H1 (cell line): ENCODE measurements at regions not wholly inside any gene's neighbourhood (a gene's known extent, or its start where the extent isn't known, plus 50 kb on each side); places are given as distances from the start of the nearest gene placed in this dataset.

ENCODE experiments used
- CTCF ChIA-PET: fragments of 300-600 bp; sonication (Branson Sonifier 250); formaldehyde crosslinking; loops from one replicate; lab custom pipeline; 2021; ENCODE audit not compliant: partially characterized antibody; lab: Charles Lee
- POLR2A ChIA-PET: fragments of 300-600 bp; sonication (Branson Sonifier 250); formaldehyde crosslinking; loops from one replicate; lab custom pipeline; 2021; ENCODE audit warnings: inconsistent platforms; ENCODE audit not compliant: partially characterized antibody; lab: Charles Lee
- DNase-seq, 2 experiments: peaks; one replicate each; pipeline versions ENCODE4 v3.0.0 to v3.0.0-alpha.2; 2010 to 2022; ENCODE audit warnings: low spot score in 2 of 2, low read depth in 1 of 2, mixed read lengths in 1 of 2
- FAIRE-seq: peaks from 2 replicates; lab custom pipeline; 2011; peaks lifted over from hg19 to GRCh38; lab: Jason Lieb, UNC
- H2AFZ ChIP-seq: 2 replicates; pipeline ENCODE4 v1.8.1; 2012; ENCODE audit warnings: low read length, inconsistent platforms
- H2AK5ac ChIP-seq: 2 replicates; pipeline ENCODE4 v1.6.1; 2013; ENCODE audit warnings: low read depth, low read length
- H2BK120ac ChIP-seq: replicated peaks from 2 replicates; pipeline ENCODE3; 2013; ENCODE audit warnings: low read depth, low read length, inconsistent platforms
- H2BK12ac ChIP-seq: 2 replicates; pipeline ENCODE4 v1.6.1; 2013; ENCODE audit warnings: low read depth, low read length
- H2BK15ac ChIP-seq: 2 replicates; pipeline ENCODE4 v1.6.1; 2013; ENCODE audit warnings: low read length
- H2BK20ac ChIP-seq: 2 replicates; pipeline ENCODE4 v1.6.1; 2013; ENCODE audit warnings: low read length
- H2BK5ac ChIP-seq: 2 replicates; pipeline ENCODE4 v1.6.1; 2013; ENCODE audit warnings: low read depth, low read length
- H3K14ac ChIP-seq: 2 replicates; pipeline ENCODE4 v1.6.1; 2013; ENCODE audit warnings: inconsistent platforms; ENCODE audit not compliant: insufficient read length
- H3K18ac ChIP-seq: 2 replicates; pipeline ENCODE4 v1.6.1; 2013; ENCODE audit warnings: low read length; ENCODE audit errors: extremely low read depth
- H3K23ac ChIP-seq: 2 replicates; pipeline ENCODE4 v1.6.1; 2013; ENCODE audit warnings: inconsistent platforms; ENCODE audit not compliant: insufficient read length
- H3K23me2 ChIP-seq: 2 replicates; pipeline ENCODE4 v1.6.1; 2013; ENCODE audit warnings: low read depth, low read length
- H3K27ac ChIP-seq: 2 replicates; pipeline ENCODE4 v1.6.1; 2011; ENCODE audit warnings: low read depth, low read length, inconsistent platforms
- H3K27me3 ChIP-seq, 4 experiments: replicated peaks in 1 of 4; 1 replicate in 1 of 4; 2 replicates in 3 of 4; pipeline versions ENCODE4 v1.6.1 to v1.8.1; 2011 to 2013; ENCODE audit warnings: low read length in 3 of 4, mild to moderate bottlenecking in 3 of 4, inconsistent platforms in 2 of 4, mixed read lengths in 2 of 4, moderate library complexity in 1 of 4; ENCODE audit not compliant: control insufficient read depth in 3 of 4, insufficient read depth in 3 of 4; ENCODE audit errors: extremely low read depth in 1 of 4
- H3K36me3 ChIP-seq, 4 experiments: 2 replicates each; pipeline versions ENCODE4 v1.6.1 to v1.8.1; 2011 to 2013; ENCODE audit warnings: mild to moderate bottlenecking in 4 of 4, low read length in 3 of 4, moderate library complexity in 2 of 4, control low read depth in 1 of 4, inconsistent platforms in 1 of 4; ENCODE audit not compliant: insufficient read depth in 4 of 4, control insufficient read depth in 2 of 4
- H3K4ac ChIP-seq: replicated peaks from 2 replicates; pipeline ENCODE3; 2013; ENCODE audit warnings: low read length, low read depth, mixed read lengths, inconsistent platforms; ENCODE audit not compliant: insufficient read length
- H3K4me1 ChIP-seq, 4 experiments: replicated peaks in 1 of 4; 1 replicate in 1 of 4; 2 replicates in 3 of 4; pipeline versions ENCODE4 v1.6.1 to v1.8.1; 2011 to 2013; ENCODE audit warnings: low read length in 3 of 4, inconsistent platforms in 2 of 4, mixed read lengths in 1 of 4; ENCODE audit not compliant: insufficient read depth in 4 of 4, control insufficient read depth in 3 of 4
- H3K4me2 ChIP-seq, 2 experiments: 2 replicates each; pipeline versions ENCODE4 v1.6.1 to v1.8.1; 2011 to 2013; ENCODE audit warnings: low read depth in 2 of 2, low read length in 2 of 2, control low read depth in 1 of 2, inconsistent platforms in 1 of 2, mild to moderate bottlenecking in 1 of 2; ENCODE audit not compliant: insufficient read depth in 1 of 2
- H3K4me3 ChIP-seq, 4 experiments: fragments of 200-600, 300-600 bp in 1 of 4; sonication (generic), shearing (Covaris generic), sonication (Bioruptor Twin) in 1 of 4; 2 replicates each; pipeline versions ENCODE4 v1.5.1 to v1.8.1; 2011 to 2016; ENCODE audit warnings: low read length in 4 of 4, low read depth in 3 of 4, control low read depth in 2 of 4, inconsistent platforms in 2 of 4, mild to moderate bottlenecking in 2 of 4, mixed read lengths in 1 of 4, moderate library complexity in 1 of 4; ENCODE audit not compliant: insufficient read depth in 2 of 4; ENCODE audit errors: extremely low read depth in 1 of 4
- H3K56ac ChIP-seq: replicated peaks from 2 replicates; pipeline ENCODE3; 2013; ENCODE audit warnings: low read depth, mild to moderate bottlenecking, mixed read lengths, low read length, inconsistent platforms; ENCODE audit not compliant: insufficient read length
- H3K79me1 ChIP-seq: 2 replicates; pipeline ENCODE4 v1.6.1; 2013; ENCODE audit warnings: low read depth, low read length, control low read depth
- H3K79me2 ChIP-seq, 2 experiments: 2 replicates each; pipeline versions ENCODE4 v1.6.1 to v1.8.1; 2012 to 2013; ENCODE audit warnings: low read length in 2 of 2, mild to moderate bottlenecking in 2 of 2, inconsistent platforms in 1 of 2; ENCODE audit not compliant: insufficient read depth in 2 of 2, control insufficient read depth in 1 of 2
- H3K9ac ChIP-seq, 4 experiments: replicated peaks in 1 of 4; 1 replicate in 1 of 4; 2 replicates in 3 of 4; pipeline versions ENCODE4 v1.6.1 to v1.8.1; 2011 to 2013; ENCODE audit warnings: low read depth in 3 of 4, low read length in 3 of 4, control low read depth in 2 of 4, mild to moderate bottlenecking in 2 of 4, moderate library complexity in 2 of 4, inconsistent platforms in 1 of 4; ENCODE audit errors: extremely low read depth in 1 of 4
- H3K9me3 ChIP-seq, 2 experiments: 2 replicates each; pipeline versions ENCODE4 v1.6.1 to v1.8.1; 2012 to 2013; ENCODE audit warnings: mild to moderate bottlenecking in 2 of 2, moderate library complexity in 2 of 2, control low read depth in 1 of 2, inconsistent platforms in 1 of 2, low read depth in 1 of 2, low read length in 1 of 2, mixed read lengths in 1 of 2; ENCODE audit not compliant: insufficient read depth in 2 of 2
- H4K20me1 ChIP-seq, 2 experiments: replicated peaks in 1 of 2; 2 replicates each; pipeline versions ENCODE3 to v1.8.1; 2011 to 2013; ENCODE audit warnings: inconsistent platforms in 2 of 2, low read length in 2 of 2, mild to moderate bottlenecking in 1 of 2; ENCODE audit not compliant: insufficient read depth in 2 of 2, control insufficient read depth in 1 of 2
- H4K5ac ChIP-seq: 2 replicates; pipeline ENCODE4 v1.6.1; 2013; ENCODE audit warnings: low read length, low read depth, mixed read lengths, inconsistent platforms; ENCODE audit not compliant: insufficient read length
- H4K8ac ChIP-seq: 2 replicates; pipeline ENCODE4 v1.8.0; 2013; ENCODE audit warnings: mild to moderate bottlenecking, moderate library complexity, low read length, inconsistent platforms; ENCODE audit not compliant: insufficient read depth; ENCODE audit errors: extremely low read depth
- H4K91ac ChIP-seq: replicated peaks from 2 replicates; pipeline ENCODE3; 2013; ENCODE audit warnings: low read length, mixed read lengths, inconsistent platforms; ENCODE audit not compliant: insufficient read length
- CHD1 ChIP-seq: IDR thresholded peaks from 2 replicates; pipeline ENCODE4 v1.6.1; 2012; ENCODE audit warnings: low read depth, low read length, improper control_type of control experiment
- EP300 ChIP-seq, 2 experiments: IDR thresholded peaks; 1 replicate in 1 of 2; 2 replicates in 1 of 2; pipeline ENCODE4 v1.6.1; 2011 to 2012; ENCODE audit warnings: low read depth in 2 of 2, low read length in 2 of 2, mild to moderate bottlenecking in 2 of 2, borderline replicate concordance in 1 of 2, inconsistent platforms in 1 of 2, moderate library complexity in 1 of 2
- FOSL1 ChIP-seq: IDR thresholded peaks from 2 replicates; pipeline ENCODE4 v1.6.1; 2011; ENCODE audit warnings: mild to moderate bottlenecking, low read depth, low read length, moderate library complexity; ENCODE audit not compliant: insufficient read depth
- KDM5A ChIP-seq: fragments of 200-600 bp; IDR thresholded peaks from 2 replicates; pipeline ENCODE4 v1.7.1; 2012; ENCODE audit warnings: mild to moderate bottlenecking, low read length, inconsistent platforms, mixed read lengths
- MAFK ChIP-seq: IDR thresholded peaks from 2 replicates; pipeline ENCODE4 v1.6.1; 2012; ENCODE audit warnings: low read depth, mild to moderate bottlenecking, improper control_type of control experiment, low read length
- RXRA ChIP-seq: IDR thresholded peaks from 2 replicates; pipeline ENCODE4 v1.6.1; 2011; ENCODE audit warnings: low read depth, mild to moderate bottlenecking, low read length, moderate library complexity; ENCODE audit not compliant: insufficient read depth
- SP2 ChIP-seq: IDR thresholded peaks from 2 replicates; pipeline ENCODE4 v1.6.1; 2012; ENCODE audit warnings: mild to moderate bottlenecking, low read length, inconsistent platforms
- SUZ12 ChIP-seq: fragments of 200-600 bp; sonication (generic); IDR thresholded peaks from 2 replicates; pipeline ENCODE4 v1.6.1; 2012; ENCODE audit warnings: mild to moderate bottlenecking, inconsistent platforms, low read length, moderate library complexity, mixed read lengths
- TAF1 ChIP-seq: IDR thresholded peaks from 2 replicates; pipeline ENCODE4 v1.6.1; 2011; ENCODE audit warnings: mild to moderate bottlenecking, low read depth, low read length
- TAF7 ChIP-seq: optimal IDR thresholded peaks from 2 replicates; pipeline ENCODE3; 2011; ENCODE audit warnings: low read depth, mild to moderate bottlenecking, inconsistent platforms, low read length, moderate library complexity, borderline replicate concordance
- WGBS, 2 experiments: shearing (Covaris generic) in 1 of 2; methylation state at CpG; one replicate each; pipeline versions ENCODE4 v1.1.6 to v1.1.7; 2013 to 2015; ENCODE audit warnings: low lambda C conversion rate in 2 of 2, mixed read lengths in 2 of 2, inconsistent platforms in 1 of 2, low coverage in 1 of 2, missing lambda C conversion rate in 1 of 2; ENCODE audit not compliant: insufficient replicate concordance in 2 of 2, insufficient coverage in 1 of 2, insufficient read length in 1 of 2; ENCODE audit errors: extremely low coverage in 1 of 2, missing lambda C conversion rate in 1 of 2; 5-methylcytosine and 5-hydroxymethylcytosine counted together
- TF ChIP-seq, protein P1 (sequence below), 3 experiments: IDR thresholded peaks; 1 replicate in 2 of 3; 2 replicates in 1 of 3; pipeline versions ENCODE4 v1.5.1 to v1.6.1; 2011; ENCODE audit warnings: low read length in 3 of 3, mild to moderate bottlenecking in 3 of 3, inconsistent platforms in 2 of 3, low read depth in 1 of 3, moderate library complexity in 1 of 3; ENCODE audit not compliant: insufficient read depth in 1 of 3; ENCODE audit errors: control extremely low read depth in 1 of 3
- TF ChIP-seq, protein P2 (sequence below): IDR thresholded peaks from 2 replicates; pipeline ENCODE4 v1.6.1; 2012; ENCODE audit warnings: inconsistent platforms

DNA sequence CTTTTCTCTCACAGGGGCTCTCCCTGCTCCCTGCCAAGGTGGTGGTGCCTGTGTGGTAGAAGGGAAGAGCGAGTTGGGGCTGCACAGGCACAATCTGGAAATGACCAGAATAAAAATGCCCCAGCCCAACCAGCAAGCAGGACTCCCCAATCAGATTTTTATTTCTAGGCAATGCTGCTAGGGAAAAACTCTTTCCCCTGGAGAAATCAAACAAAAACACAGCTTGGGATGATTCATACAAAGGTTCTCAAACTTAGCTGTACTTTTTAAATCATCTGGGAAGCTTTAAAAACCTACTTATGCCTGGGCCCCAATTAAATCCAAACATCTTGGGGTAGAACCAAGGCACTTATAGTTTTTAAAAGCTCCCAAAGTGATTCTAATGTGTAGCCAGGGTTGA, 243.2 kb downstream of the HTR7 start:
- WGBS, 2 experiments: 94% methylated on average over 1 of the region's 1 CpG; no CpG with 5 or more reads in 1 of the 2 experiments
- no peak for TF ChIP-seq KDM5A
- TF ChIP-seq SP2: no peak
- no peak for TF ChIP-seq TAF7
- no peak for TF ChIP-seq RXRA
- no peak for TF ChIP-seq MAFK
- no peak for TF ChIP-seq TAF1
- no peak for TF ChIP-seq FOSL1
- no peak for TF ChIP-seq EP300 (IDR thresholded peaks at IDR 0.05; ENCODE audit: borderline replicate concordance in 1 of 2, low read depth in 2 of 2, low read length in 2 of 2)
- no peak for TF ChIP-seq SUZ12
- TF ChIP-seq, protein P1, sequence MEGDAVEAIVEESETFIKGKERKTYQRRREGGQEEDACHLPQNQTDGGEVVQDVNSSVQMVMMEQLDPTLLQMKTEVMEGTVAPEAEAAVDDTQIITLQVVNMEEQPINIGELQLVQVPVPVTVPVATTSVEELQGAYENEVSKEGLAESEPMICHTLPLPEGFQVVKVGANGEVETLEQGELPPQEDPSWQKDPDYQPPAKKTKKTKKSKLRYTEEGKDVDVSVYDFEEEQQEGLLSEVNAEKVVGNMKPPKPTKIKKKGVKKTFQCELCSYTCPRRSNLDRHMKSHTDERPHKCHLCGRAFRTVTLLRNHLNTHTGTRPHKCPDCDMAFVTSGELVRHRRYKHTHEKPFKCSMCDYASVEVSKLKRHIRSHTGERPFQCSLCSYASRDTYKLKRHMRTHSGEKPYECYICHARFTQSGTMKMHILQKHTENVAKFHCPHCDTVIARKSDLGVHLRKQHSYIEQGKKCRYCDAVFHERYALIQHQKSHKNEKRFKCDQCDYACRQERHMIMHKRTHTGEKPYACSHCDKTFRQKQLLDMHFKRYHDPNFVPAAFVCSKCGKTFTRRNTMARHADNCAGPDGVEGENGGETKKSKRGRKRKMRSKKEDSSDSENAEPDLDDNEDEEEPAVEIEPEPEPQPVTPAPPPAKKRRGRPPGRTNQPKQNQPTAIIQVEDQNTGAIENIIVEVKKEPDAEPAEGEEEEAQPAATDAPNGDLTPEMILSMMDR (IDR thresholded peaks at IDR 0.05; ENCODE audit: control extremely low read depth in 1 of 3, insufficient read depth in 1 of 3, low read depth in 1 of 3, low read length in 3 of 3): no peak
- no peak for TF ChIP-seq CHD1
- TF ChIP-seq, protein P2, sequence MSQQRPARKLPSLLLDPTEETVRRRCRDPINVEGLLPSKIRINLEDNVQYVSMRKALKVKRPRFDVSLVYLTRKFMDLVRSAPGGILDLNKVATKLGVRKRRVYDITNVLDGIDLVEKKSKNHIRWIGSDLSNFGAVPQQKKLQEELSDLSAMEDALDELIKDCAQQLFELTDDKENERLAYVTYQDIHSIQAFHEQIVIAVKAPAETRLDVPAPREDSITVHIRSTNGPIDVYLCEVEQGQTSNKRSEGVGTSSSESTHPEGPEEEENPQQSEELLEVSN: no peak

More for the DNA sequence above, 243.2 kb downstream of the HTR7 start:
- Histone ChIP-seq H3K4me2 (no peak overlapping the region), H3K4ac (no peak overlapping the region), H3K27me3 (no peaks in the 10 kb centered on the region), H4K20me1 (no peaks in the 10 kb centered on the region), H3K14ac (no peak overlapping the region), H2BK12ac (no peak overlapping the region), H3K36me3 (no peaks in the 10 kb centered on the region), H2AFZ (no peak overlapping the region), H3K79me1 (no peaks in the 10 kb centered on the region), H3K9me3 (no peaks in the 10 kb centered on the region), H4K91ac (no peak overlapping the region), H3K79me2 (no peaks in the 10 kb centered on the region), H4K8ac (no peak overlapping the region), H2BK20ac (no peak overlapping the region), H4K5ac (no peak overlapping the region), H2AK5ac (no peak overlapping the region), H3K18ac (no peak overlapping the region), H3K4me3 (no peak overlapping the region), H3K56ac (no peak overlapping the region), H3K4me1 (no peaks in the 10 kb centered on the region), H3K9ac (no peak overlapping the region), H3K27ac (no peak overlapping the region), H2BK120ac (no peak overlapping the region), H2BK15ac (no peak overlapping the region), H3K23ac (no peak overlapping the region), H2BK5ac (no peak overlapping the region), H3K23me2 (no peaks in the 10 kb centered on the region)
- no peak for DNase-seq
- ChIA-PET CTCF (interaction anchor here (1.1 to 1.6 kb wide), 5 partner anchors 10 to 762 kb away, joined by 3 read pairs; no protein-coding TSS in a partner anchor), POLR2A (no interaction called here)
- FAIRE-seq: no peak
